ENCODE measurements at regions not wholly inside any gene's neighbourhood (a gene's known extent, or its start where the extent isn't known, plus 50 kb on each side); places are given as distances from the start of the nearest gene placed in this dataset.

GRCh38 chr13:56850852-56851251, 289.9 kb upstream of the PRR20A start:
- no peak for DNase-seq (ENCODE audit: low read depth)
- H3K4me3 ChIP-seq (ENCODE audit: control insufficient read depth, low read depth, low read length) = no peak overlapping the region
- TF ChIP-seq CTCF (conservative IDR thresholded peaks at IDR 0.05; ENCODE audit: control insufficient read depth, insufficient read depth, low read depth, low read length) = no peak

- no peak overlapping the region for H3K4me3 ChIP-seq (ENCODE audit: control insufficient read depth, low read depth, low read length)
- TF ChIP-seq CTCF (conservative IDR thresholded peaks at IDR 0.05; ENCODE audit: control insufficient read depth, insufficient read depth, low read depth, low read length) = no peak
- no peak for DNase-seq (ENCODE audit: low read depth)
These were observed 279.2 kb upstream of the PRR20A start for GRCh38 chr13:56861476-56861875.

- no peak overlapping the region for H3K4me3 ChIP-seq (ENCODE audit: control insufficient read depth, low read depth, low read length)
- TF ChIP-seq CTCF (conservative IDR thresholded peaks at IDR 0.05; ENCODE audit: control insufficient read depth, insufficient read depth, low read depth, low read length) = no peak
- DNase-seq (ENCODE audit: low read depth) = no peak
These were observed 276.3 kb upstream of the PRR20A start for GRCh38 chr13:56864451-56864850.

- H3K4me3 ChIP-seq (ENCODE audit: control insufficient read depth, low read depth, low read length) = no peak overlapping the region
- TF ChIP-seq CTCF (conservative IDR thresholded peaks at IDR 0.05; ENCODE audit: control insufficient read depth, insufficient read depth, low read depth, low read length) = no peak
- DNase-seq (ENCODE audit: low read depth) = no peak
These were observed 275.3 kb upstream of the PRR20A start for GRCh38 chr13:56865416-56865815.

GRCh38 chr13:56869671-56870070, 271.0 kb upstream of the PRR20A start:
- no peak overlapping the region for H3K4me3 ChIP-seq (ENCODE audit: control insufficient read depth, low read depth, low read length)
- no peak for DNase-seq (ENCODE audit: low read depth)
- TF ChIP-seq CTCF (conservative IDR thresholded peaks at IDR 0.05; ENCODE audit: control insufficient read depth, insufficient read depth, low read depth, low read length) = no peak

GRCh38 chr13:56886398-56886797, 254.3 kb upstream of the PRR20A start:
- no peak for TF ChIP-seq CTCF (conservative IDR thresholded peaks at IDR 0.05; ENCODE audit: control insufficient read depth, insufficient read depth, low read depth, low read length)
- DNase-seq (ENCODE audit: low read depth) = no peak
- no peak overlapping the region for H3K4me3 ChIP-seq (ENCODE audit: control insufficient read depth, low read depth, low read length)

GRCh38 chr13:56888455-56888854, 252.3 kb upstream of the PRR20A start:
- H3K4me3 ChIP-seq (ENCODE audit: control insufficient read depth, low read depth, low read length) = no peak overlapping the region
- TF ChIP-seq CTCF (conservative IDR thresholded peaks at IDR 0.05; ENCODE audit: control insufficient read depth, insufficient read depth, low read depth, low read length) = no peak
- DNase-seq (ENCODE audit: low read depth) = no peak

All from fibroblast of mammary gland (primary cell).